ENCODE measurements at regions not wholly inside any gene's neighbourhood (a gene's known extent, or its start where the extent isn't known, plus 50 kb on each side); places are given as distances from the start of the nearest gene placed in this dataset.

DNA sequence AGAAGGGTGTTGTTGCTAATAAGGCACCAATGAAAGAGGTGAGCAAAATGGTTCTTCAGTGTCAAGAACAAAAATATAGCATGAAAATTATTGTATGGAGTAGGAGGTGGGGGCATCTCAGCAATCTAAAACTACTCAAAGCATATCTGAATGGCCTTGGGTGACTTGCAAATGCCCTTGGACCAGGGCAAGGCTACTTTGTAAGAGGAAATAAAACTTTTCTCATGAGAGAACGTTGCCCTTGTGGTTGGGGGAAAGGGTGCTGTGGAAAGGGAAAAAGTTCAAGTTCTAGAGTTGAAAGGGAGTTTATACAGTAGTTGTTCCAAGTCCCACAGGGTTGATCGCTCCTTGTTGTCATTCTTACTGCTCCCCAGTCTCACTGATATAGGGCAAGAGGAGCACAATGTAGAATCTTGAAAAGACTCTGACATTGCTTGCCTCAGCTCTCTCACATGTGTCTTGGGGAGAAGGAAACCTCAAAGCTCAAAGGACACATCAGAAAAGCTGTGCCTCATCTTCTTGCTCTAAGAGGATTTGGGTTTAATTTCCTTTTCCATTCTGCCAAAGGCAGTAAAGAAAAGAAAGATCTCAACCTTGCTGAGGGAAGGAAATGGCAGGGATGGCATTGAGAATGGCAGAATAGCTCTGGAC is 270.5 kb downstream of the DUSP6 start:
- TF ChIP-seq GATA3 (IDR thresholded peaks at IDR 0.05; ENCODE audit: low read depth, low read length) (no peak), GATA2 (IDR thresholded peaks at IDR 0.05; ENCODE audit: low read depth, low read length) (no peak)

DNA sequence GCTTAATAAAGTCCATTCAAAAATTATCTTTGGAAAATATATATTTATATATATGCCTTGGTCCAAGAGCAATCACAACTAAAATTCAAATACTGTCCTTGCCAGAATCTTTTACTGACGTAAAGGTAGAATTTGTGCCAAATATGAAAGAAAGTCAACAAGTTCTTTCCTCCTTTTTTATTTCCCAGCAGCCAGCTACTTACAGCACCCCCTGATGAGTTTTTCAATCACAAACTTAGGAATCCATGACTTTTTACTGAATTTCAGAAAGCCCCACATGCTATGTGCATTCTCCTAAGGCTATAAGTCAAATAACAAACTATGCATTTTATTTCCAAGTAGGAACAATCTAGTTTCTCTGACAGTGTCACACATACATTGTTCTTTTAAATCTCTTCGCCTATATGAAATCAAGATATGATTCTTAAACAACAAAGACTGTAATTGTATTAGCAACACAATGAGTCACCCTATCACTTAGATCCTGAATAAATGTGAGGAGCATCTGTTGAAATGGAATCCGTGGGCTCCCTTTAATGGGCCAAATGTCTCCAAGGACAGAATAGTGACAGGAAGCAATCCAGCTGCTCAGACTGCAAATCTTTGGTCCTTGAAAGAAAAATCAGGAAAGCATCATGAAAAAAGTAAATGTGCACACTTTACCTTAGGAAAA is 271.4 kb downstream of the DUSP6 start:
- no peak for TF ChIP-seq GATA2 (IDR thresholded peaks at IDR 0.05; ENCODE audit: low read depth, low read length)
- no peak for TF ChIP-seq GATA3 (IDR thresholded peaks at IDR 0.05; ENCODE audit: low read depth, low read length)

DNA sequence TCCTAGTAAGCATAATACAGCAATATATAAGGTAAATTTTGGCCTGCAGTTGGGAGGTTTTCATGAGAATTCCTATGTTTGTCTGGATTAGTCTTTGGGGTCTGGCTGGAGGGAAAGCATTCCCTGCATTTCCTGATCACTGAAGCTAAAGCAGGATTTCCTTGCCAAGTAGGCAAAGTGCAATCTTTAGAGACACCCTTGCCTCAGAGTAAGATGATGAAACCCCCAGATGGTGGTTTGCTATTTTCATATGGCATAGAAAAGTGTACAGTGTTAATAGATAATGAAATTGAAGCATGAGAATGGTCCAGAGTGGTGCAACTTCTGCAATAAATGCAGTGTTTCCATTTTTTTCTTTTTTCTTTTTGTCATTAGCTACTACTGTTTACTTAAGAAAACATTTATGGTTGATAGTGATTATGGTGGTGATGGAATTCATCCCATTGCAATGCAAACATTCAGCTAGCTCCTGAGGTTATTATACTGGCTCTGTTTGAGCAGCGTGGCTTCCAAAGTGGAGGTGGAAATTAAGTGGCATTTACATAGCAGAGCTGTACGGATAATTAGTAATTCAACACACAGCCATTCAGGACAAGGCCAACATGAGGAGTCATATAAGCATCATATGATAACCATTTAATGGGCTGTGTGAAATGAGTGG is 276.3 kb downstream of the DUSP6 start:
- TF ChIP-seq GATA3 (IDR thresholded peaks at IDR 0.05; ENCODE audit: low read depth, low read length) (no peak), GATA2 (IDR thresholded peaks at IDR 0.05; ENCODE audit: low read depth, low read length) (no peak)

DNA sequence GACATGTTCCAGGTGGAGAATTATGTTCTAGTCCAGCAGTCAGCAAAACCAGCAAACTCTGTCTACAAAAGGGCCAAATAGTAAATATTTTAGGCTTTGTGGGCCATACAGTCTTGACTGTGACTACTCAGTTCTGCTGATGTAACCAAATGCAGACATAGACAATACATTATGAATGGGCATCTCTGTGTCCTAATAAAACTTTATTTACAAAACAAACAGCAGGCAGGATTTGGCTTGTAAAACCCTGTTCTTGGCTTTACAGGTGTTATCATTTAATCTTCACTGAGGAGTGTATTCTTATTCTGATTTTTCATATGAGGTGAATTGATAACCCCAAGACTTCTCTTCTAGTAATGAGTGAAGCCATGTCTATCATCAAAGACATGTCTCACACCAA is 278.6 kb downstream of the DUSP6 start:
- TF ChIP-seq GATA3 (IDR thresholded peaks at IDR 0.05; ENCODE audit: low read depth, low read length) (no peak), GATA2 (IDR thresholded peaks at IDR 0.05; ENCODE audit: low read depth, low read length) (no peak)

DNA sequence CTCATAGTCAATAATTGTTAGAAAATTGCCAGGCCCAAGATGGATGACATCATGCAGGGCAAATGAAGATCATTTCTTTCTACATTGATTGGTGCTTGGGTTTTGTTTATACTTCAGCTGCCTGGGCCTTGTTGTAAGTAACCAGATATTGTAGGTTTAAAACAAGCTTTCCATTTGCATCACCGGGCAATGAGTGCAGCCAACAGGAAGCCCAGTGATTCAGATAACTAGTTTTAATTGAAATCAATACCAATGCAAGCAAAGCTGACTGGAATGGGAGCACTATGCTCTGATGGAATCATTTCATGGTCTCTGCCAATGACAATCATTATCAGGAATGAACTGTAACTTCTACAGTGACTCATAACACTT is 279.3 kb downstream of the DUSP6 start:
- TF ChIP-seq GATA2 (IDR thresholded peaks at IDR 0.05; ENCODE audit: low read depth, low read length) (no peak), GATA3 (IDR thresholded peaks at IDR 0.05; ENCODE audit: low read depth, low read length) (no peak)

DNA sequence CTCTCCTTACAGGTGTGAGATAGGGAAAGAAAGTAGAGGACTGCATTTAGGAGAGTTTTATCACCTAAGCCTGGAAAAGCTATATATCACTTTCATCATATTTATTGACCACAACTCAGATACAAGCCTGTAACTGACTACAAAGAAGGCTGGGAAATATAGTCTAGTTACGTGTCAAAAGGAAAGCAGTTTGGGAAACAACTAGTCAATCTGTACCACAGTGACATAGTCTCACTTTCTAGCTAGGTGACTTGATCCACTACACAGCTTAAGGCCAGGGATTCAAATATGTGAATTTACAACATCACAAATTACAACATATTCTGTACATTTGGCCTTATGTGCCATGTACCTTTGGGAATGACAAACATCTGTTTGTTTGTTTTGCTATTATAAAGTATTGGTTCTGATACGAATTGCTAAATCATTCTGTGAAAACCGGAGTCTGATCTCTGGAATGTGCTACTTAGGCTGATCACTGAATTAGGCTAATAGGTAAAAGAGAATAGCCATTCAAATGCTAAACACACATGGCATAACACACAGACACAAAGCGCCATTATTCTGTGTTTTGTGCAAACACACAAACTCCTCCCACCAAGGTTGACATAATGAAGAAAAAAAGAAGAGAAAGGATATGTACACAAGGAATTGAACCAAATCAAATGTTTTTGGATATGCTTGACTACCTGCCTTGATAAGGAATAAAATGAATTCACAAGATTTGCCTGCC is 279.8 kb downstream of the DUSP6 start:
- TF ChIP-seq GATA2 (IDR thresholded peaks at IDR 0.05; ENCODE audit: low read depth, low read length) = no peak

DNA sequence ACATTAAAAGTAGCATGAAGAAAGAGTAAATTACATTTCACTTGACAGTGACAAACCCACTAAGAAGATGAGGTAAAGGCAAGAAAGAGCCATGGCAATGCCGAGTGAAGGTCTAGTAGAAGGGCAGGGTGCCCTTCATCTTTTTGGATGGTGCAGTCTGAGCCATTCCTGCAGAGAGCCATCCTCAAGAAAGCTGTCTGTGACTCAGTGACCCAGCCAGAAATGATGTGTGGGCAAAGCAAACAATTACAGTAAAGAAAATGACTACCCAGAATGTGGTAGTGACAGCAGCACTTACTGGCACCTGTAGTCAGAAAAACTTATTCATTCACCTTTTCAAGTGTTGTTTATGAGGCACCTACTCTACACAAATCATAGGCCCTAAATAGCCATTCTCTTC is 281.7 kb downstream of the DUSP6 start:
- TF ChIP-seq GATA3 (IDR thresholded peaks at IDR 0.05; ENCODE audit: low read depth, low read length) (no peak), GATA2 (IDR thresholded peaks at IDR 0.05; ENCODE audit: low read depth, low read length) (no peak)

DNA sequence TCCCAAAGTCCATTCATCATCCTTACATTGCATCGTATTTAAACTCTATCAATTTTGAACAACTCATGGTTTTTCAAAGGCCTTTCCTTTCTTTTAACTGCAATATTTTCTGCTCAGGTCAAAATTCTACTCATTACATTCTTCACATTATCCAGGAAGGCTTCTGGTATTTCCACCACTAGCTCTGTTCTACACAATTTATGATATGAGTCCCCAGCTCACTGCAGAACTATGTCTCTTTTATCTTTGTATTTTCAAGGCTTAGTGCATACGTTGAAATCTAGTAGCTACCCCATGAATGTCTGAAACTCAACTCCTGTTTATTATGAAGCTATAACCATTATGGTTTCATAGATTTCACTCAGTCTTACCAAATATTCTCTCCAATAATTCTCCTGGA is 282.9 kb downstream of the DUSP6 start:
- TF ChIP-seq GATA2 (IDR thresholded peaks at IDR 0.05; ENCODE audit: low read depth, low read length) (no peak), GATA3 (IDR thresholded peaks at IDR 0.05; ENCODE audit: low read depth, low read length) (no peak)

DNA sequence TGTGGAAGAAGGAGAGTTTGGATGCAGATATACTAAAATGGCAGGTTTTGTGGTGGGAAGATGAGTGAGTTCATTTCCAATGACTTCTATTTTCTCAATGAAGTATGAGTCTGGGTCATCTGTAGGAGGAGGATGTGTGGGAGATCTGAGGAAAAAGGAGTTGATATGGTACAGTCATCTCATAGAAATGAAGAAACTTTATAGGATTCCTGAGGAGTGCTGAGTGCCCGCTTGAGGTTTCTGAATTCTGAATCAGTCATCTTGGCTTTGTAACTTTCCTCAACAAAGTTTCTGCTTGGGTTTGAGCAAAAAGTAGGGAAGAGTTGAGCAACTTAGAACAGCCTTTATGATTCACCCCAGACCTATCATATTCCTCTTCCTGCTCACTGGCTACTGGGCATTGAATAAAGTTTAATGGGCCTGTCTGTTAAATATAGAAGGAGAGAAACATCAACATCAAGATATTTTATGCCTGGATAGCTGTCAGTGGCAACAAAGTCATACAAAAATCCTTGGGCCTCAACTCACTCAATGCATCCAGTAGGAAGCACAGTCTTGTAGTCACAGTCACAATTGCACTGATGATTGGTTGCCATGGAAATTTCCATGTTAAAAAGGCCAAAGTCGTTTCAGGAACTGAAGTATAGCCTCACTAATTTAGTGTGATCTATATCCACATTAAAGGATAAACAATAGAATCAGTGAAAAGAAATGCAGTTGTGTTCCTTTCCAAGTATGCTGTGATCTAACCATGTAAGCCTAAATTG is 284.7 kb downstream of the DUSP6 start:
- TF ChIP-seq GATA3 (IDR thresholded peaks at IDR 0.05; ENCODE audit: low read depth, low read length) (no peak), GATA2 (IDR thresholded peaks at IDR 0.05; ENCODE audit: low read depth, low read length) (no peak)

DNA sequence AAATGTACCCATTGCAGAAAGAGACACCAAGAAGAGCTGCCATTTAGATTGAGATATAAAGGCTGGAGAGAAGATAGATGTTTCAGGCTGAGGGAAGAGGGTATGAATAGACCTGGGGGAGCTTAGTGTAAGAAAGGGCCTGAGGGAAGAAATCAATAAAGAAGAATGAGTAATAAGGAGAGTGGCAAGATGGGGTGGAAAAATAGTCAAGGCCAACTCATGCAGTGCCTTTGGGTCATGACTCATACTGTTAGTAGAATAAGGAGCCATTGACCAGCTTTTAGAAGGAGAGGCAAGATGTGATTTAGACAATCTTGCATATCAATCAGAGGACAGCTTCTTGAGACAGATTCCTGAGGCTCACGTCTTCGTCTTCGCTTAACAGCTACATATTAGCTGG is 287.5 kb downstream of the DUSP6 start:
- TF ChIP-seq GATA2 (IDR thresholded peaks at IDR 0.05; ENCODE audit: low read depth, low read length) = no peak
- TF ChIP-seq GATA3 (IDR thresholded peaks at IDR 0.05; ENCODE audit: low read depth, low read length) = no peak

DNA sequence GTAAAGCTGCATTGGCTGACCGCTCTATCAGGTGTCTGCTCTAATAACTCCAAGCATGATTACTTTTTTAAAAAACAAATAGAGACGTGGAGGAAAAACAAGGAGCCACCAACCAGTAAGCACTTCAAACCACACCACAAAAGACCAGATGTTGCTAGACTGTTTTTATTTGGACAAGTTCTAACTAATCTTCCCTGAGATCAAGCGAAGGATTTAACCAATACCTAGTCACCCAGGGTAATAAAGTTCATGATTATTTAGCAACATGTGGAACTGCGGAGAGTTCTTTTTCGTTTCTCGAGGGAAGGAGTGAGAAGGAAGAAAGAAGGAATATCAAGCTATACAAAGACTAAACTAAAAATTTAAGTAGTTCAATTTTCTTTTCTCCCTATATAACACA is 288.1 kb downstream of the DUSP6 start:
- TF ChIP-seq GATA3 (IDR thresholded peaks at IDR 0.05; ENCODE audit: low read depth, low read length) (no peak), GATA2 (IDR thresholded peaks at IDR 0.05; ENCODE audit: low read depth, low read length) (no peak)

DNA sequence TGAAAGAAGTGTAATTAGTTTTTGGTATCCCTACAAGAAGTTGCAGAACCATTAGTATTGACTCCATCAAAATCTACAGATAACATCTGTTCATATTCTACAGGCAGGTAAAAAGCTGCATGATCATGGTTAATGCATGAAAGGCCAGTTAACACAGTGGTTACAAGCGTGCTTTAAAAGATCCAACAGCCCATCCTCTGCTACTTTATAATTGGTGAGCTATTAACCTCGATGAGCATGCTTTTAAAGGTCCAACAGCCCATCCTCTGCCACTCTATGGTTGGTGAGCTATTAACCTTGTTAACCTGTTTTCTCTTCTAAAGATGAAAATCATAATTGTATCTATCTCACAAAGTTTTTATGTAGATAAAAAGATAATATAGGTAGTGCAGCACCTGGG is 289.3 kb downstream of the DUSP6 start:
- TF ChIP-seq GATA2 (IDR thresholded peaks at IDR 0.05; ENCODE audit: low read depth, low read length) = no peak
- no peak for TF ChIP-seq GATA3 (IDR thresholded peaks at IDR 0.05; ENCODE audit: low read depth, low read length)

DNA sequence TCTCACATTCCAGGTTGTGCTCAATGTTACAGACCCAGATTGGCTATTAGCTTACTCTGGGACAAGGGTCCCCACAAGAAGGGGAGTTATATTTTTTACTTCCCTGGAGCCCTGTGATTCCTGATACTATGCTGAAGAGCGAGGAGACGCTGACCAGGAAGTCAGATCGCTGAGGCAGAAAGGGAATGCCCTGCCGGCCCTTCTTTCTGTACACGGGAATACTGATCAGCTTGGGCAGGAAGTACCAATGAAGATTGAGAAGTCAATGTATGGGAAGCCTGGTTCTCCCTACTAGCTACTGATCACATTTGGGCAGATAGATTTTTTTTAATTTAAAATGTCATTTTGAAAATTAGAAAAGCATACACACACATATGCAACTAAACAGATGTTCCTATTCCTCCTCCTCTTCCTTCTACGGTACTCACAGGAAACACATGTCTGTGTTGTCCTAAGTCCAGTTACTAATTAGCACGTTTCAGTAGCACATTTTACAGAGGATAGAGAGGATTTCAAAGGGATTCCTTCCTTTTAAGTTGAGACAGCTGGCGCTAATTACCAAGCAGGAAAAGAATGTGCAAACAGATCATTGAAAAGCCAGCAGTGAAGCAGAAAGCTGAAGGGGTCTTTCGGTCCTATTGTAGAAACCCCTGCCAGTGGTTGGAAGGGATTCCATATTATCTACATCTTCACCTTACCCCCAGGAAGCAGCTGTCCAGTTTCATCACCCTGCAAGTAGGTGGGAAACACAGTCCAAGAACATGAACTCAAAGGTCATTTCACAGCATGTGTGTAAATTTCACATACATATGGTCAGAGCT is 292.4 kb downstream of the DUSP6 start:
- TF ChIP-seq GATA3 (IDR thresholded peaks at IDR 0.05; ENCODE audit: low read depth, low read length) (no peak), GATA2 (IDR thresholded peaks at IDR 0.05; ENCODE audit: low read depth, low read length) (no peak)
